ENCODE measurements at regions not wholly inside any gene's neighbourhood (a gene's known extent, or its start where the extent isn't known, plus 50 kb on each side); places are given as distances from the start of the nearest gene placed in this dataset.

DNA sequence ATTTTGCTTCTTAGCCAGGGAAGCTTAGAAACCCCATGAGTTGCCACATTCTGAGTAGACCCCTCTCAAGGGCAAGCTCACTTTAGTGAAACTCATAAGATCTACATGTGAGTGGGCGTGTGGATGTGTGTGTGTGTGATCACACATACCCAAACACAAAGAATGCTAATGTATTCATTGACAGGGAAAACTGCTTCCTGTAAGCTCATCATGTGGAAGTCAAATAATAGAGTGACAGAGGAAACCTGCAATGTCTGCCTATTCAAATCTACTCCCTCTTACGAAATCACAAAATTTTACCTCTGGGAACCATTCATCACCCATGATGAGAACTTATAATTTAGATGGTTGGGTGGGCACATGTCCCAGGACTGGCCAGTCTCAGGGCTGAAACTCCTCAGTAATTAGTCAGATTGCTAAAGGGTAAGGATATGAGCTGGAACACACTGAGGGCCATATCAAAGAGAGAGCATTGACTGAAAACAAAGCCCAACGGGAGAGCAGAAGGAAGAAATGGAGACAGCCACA is 94.5 kb upstream of the CCDC150 start:
- TF ChIP-seq, protein P1, sequence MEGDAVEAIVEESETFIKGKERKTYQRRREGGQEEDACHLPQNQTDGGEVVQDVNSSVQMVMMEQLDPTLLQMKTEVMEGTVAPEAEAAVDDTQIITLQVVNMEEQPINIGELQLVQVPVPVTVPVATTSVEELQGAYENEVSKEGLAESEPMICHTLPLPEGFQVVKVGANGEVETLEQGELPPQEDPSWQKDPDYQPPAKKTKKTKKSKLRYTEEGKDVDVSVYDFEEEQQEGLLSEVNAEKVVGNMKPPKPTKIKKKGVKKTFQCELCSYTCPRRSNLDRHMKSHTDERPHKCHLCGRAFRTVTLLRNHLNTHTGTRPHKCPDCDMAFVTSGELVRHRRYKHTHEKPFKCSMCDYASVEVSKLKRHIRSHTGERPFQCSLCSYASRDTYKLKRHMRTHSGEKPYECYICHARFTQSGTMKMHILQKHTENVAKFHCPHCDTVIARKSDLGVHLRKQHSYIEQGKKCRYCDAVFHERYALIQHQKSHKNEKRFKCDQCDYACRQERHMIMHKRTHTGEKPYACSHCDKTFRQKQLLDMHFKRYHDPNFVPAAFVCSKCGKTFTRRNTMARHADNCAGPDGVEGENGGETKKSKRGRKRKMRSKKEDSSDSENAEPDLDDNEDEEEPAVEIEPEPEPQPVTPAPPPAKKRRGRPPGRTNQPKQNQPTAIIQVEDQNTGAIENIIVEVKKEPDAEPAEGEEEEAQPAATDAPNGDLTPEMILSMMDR (IDR thresholded peaks at IDR 0.05; ENCODE audit: low read depth, low read length, poor library complexity, severe bottlenecking): no peak
- no peak for TF ChIP-seq EZH2phosphoT487 (IDR thresholded peaks at IDR 0.05; ENCODE audit: borderline replicate concordance, low read length)

Measured in DOHH2 (cell line).